ENCODE measurements at regions not wholly inside any gene's neighbourhood (a gene's known extent, or its start where the extent isn't known, plus 50 kb on each side); places are given as distances from the start of the nearest gene placed in this dataset.

DNA sequence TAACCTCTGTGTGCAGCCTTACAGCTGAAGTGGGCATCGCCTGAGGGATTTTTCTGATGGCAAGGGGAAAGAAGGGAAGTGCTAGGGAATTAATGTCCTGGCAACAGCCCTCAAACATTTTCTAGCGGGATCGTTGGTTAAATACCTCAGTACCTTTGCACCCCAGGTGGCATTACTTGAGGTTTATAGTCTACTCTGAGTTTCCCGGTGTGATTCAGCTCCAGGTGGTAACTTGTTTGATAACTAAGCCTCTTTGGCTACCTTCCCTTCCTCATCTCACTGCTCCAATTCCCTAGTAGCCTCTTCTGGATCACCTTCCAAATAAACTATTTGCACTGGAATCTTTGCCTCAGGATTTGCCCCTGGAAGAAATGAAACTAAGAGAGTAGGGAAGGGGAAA, 237.0 kb upstream of the SSTR1 start:
- TF ChIP-seq, protein P1, sequence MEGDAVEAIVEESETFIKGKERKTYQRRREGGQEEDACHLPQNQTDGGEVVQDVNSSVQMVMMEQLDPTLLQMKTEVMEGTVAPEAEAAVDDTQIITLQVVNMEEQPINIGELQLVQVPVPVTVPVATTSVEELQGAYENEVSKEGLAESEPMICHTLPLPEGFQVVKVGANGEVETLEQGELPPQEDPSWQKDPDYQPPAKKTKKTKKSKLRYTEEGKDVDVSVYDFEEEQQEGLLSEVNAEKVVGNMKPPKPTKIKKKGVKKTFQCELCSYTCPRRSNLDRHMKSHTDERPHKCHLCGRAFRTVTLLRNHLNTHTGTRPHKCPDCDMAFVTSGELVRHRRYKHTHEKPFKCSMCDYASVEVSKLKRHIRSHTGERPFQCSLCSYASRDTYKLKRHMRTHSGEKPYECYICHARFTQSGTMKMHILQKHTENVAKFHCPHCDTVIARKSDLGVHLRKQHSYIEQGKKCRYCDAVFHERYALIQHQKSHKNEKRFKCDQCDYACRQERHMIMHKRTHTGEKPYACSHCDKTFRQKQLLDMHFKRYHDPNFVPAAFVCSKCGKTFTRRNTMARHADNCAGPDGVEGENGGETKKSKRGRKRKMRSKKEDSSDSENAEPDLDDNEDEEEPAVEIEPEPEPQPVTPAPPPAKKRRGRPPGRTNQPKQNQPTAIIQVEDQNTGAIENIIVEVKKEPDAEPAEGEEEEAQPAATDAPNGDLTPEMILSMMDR (IDR thresholded peaks at IDR 0.05; ENCODE audit: extremely low read depth in 1 of 2, insufficient read depth in 1 of 2, low read depth in 1 of 2, low read length in 2 of 2): no peak
- TF ChIP-seq EZH2 (IDR thresholded peaks at IDR 0.05; ENCODE audit: borderline replicate concordance, low read depth, low read length, severe bottlenecking) (no peak), POLR2A (IDR thresholded peaks at IDR 0.05; ENCODE audit: low read depth, low read length) (no peak), JUN (IDR thresholded peaks at IDR 0.05; ENCODE audit: borderline replicate concordance, insufficient read depth, insufficient read length, low read depth) (no peak)

DNA sequence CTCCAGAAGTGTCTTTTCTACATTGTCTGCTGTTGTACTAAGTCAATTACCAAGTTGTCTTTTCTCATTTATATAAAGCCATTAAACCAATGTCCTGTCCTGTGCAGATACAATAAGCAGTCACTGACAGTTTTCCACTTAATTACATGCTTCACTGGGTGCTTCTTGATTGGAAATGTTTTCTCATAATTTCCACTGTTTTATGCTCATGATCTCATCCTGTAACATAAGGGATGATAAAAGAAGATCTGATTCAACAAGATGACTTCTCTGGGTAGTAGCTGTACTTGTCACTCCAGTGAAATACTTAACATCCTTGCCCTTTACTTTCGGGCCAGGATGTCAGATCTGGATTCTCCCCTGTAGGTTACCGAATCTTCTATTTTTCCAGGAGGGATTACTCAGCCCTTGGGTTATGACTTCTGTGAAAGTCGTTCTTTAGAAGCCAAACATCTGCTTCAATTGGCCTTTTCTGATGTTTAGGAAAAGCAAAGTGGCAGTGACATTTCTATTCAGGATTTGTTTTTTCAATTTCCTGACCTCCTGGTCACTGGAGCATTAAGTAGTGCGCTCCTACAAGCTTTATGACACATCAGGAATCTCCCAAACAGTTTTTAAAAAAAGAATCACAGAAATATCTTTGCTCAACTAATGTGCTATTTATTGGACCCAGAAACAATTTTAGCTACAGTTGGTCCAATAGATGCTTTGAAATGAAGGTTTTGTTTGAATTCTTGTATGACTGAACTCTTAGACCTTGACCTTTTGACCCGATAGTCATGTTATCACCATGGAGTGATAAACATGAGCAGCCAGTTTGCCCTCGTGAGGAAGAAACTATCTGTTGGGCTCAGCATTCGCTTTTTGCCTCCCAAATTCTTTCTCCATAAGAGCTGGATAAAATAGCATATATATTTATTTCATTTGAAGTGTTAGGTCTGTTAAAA, 234.5 kb upstream of the SSTR1 start:
- no peak for DNase-seq (ENCODE audit: low read depth, low spot score)
- intact Hi-C loops (cut with micrococcal nuclease) (no loop called here), dilution Hi-C loops (cut with MboI; ENCODE audit: extremely low pct_ligation_motif_present, low sequenced_read_pairs) (no loop called here)
- Histone ChIP-seq H3K9me3 (replicated peaks; ENCODE audit: control insufficient read depth, insufficient read depth, low read length) (no peaks in the 10 kb centered on the region), H3K9ac (replicated peaks; ENCODE audit: extremely low read depth, insufficient read depth, low read length) (no peak overlapping the region), H3K9me1 (replicated peaks; ENCODE audit: control insufficient read depth, extremely low read depth, insufficient read depth, low read length) (no peaks in the 10 kb centered on the region), H3K27me3 (ENCODE audit: control insufficient read depth in 2 of 2, insufficient read depth in 2 of 2, low read length in 2 of 2) (no peaks in the 10 kb centered on the region), H3K4me2 (ENCODE audit: insufficient read depth, low read length) (no peak overlapping the region), H3K27ac (ENCODE audit: insufficient read depth, low read depth, low read length) (no peak overlapping the region), H3K36me3 (ENCODE audit: control insufficient read depth in 2 of 2, extremely low read depth in 1 of 2, insufficient read depth in 2 of 2, low read length in 2 of 2) (no peaks in the 10 kb centered on the region), H2AFZ (ENCODE audit: low read depth, low read length) (no peak overlapping the region), H3K79me2 (ENCODE audit: control insufficient read depth, insufficient read depth, low read length) (no peaks in the 10 kb centered on the region), H3K4me1 (ENCODE audit: control insufficient read depth, extremely low read depth, insufficient read depth, low read length) (no peaks in the 10 kb centered on the region), H4K20me1 (replicated peaks; ENCODE audit: control insufficient read depth, extremely low read depth, insufficient read depth, low read length) (no peaks in the 10 kb centered on the region), H3K4me3 (replicated peaks in 1 of 3; ENCODE audit: insufficient read depth in 1 of 3, low read depth in 1 of 3, low read length in 3 of 3) (no peak overlapping the region)
- FAIRE-seq: no peak
- POLR2A ChIA-PET: no interaction called here
- TF ChIP-seq FOS (IDR thresholded peaks at IDR 0.05; ENCODE audit: borderline replicate concordance, insufficient read depth, low read length) (no peak), JUN (IDR thresholded peaks at IDR 0.05; ENCODE audit: borderline replicate concordance, insufficient read depth, insufficient read length, low read depth) (no peak), POLR2AphosphoS5 (IDR thresholded peaks at IDR 0.05; ENCODE audit: insufficient read depth, low read depth, low read length) (no peak), POLR2A (IDR thresholded peaks at IDR 0.05; ENCODE audit: low read depth, low read length) (no peak), MYC (IDR thresholded peaks at IDR 0.05; ENCODE audit: low read depth, low read length) (no peak), GATA2 (IDR thresholded peaks at IDR 0.05; ENCODE audit: insufficient read depth, insufficient read length, low read depth, low read length) (no peak), EZH2 (IDR thresholded peaks at IDR 0.05; ENCODE audit: borderline replicate concordance, low read depth, low read length, severe bottlenecking) (no peak)
- TF ChIP-seq, protein P2, sequence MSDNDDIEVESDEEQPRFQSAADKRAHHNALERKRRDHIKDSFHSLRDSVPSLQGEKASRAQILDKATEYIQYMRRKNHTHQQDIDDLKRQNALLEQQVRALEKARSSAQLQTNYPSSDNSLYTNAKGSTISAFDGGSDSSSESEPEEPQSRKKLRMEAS (IDR thresholded peaks at IDR 0.05; ENCODE audit: insufficient read depth, insufficient read length): no peak
- TF ChIP-seq, protein P1 (IDR thresholded peaks at IDR 0.05; ENCODE audit: extremely low read depth in 1 of 2, insufficient read depth in 1 of 2, low read depth in 1 of 2, low read length in 2 of 2): no peak
- no TSS peak for BruUV-seq (replicated peaks)
- CTCF ChIA-PET: no interaction called here

More for the DNA sequence above, 237.0 kb upstream of the SSTR1 start:
- BruUV-seq (replicated peaks): no TSS peak
- Histone ChIP-seq H3K9me3 (replicated peaks; ENCODE audit: control insufficient read depth, insufficient read depth, low read length) (no peaks in the 10 kb centered on the region), H3K36me3 (ENCODE audit: control insufficient read depth in 2 of 2, extremely low read depth in 1 of 2, insufficient read depth in 2 of 2, low read length in 2 of 2) (no peaks in the 10 kb centered on the region), H3K4me3 (replicated peaks in 1 of 3; ENCODE audit: insufficient read depth in 1 of 3, low read depth in 1 of 3, low read length in 3 of 3) (no peak overlapping the region), H3K4me2 (ENCODE audit: insufficient read depth, low read length) (no peak overlapping the region), H2AFZ (ENCODE audit: low read depth, low read length) (no peak overlapping the region), H3K9me1 (replicated peaks; ENCODE audit: control insufficient read depth, extremely low read depth, insufficient read depth, low read length) (no peaks in the 10 kb centered on the region), H4K20me1 (replicated peaks; ENCODE audit: control insufficient read depth, extremely low read depth, insufficient read depth, low read length) (no peaks in the 10 kb centered on the region), H3K27ac (ENCODE audit: insufficient read depth, low read depth, low read length) (no peak overlapping the region), H3K4me1 (ENCODE audit: control insufficient read depth, extremely low read depth, insufficient read depth, low read length) (no peaks in the 10 kb centered on the region), H3K9ac (replicated peaks; ENCODE audit: extremely low read depth, insufficient read depth, low read length) (no peak overlapping the region), H3K27me3 (ENCODE audit: control insufficient read depth in 2 of 2, insufficient read depth in 2 of 2, low read length in 2 of 2) (no peaks in the 10 kb centered on the region), H3K79me2 (ENCODE audit: control insufficient read depth, insufficient read depth, low read length) (no peaks in the 10 kb centered on the region)
- dilution Hi-C loops (cut with MboI; ENCODE audit: extremely low pct_ligation_motif_present, low sequenced_read_pairs) (no loop called here), intact Hi-C loops (cut with micrococcal nuclease) (no loop called here)
- ChIA-PET POLR2A (no interaction called here), CTCF (no interaction called here)
- no peak for DNase-seq (ENCODE audit: low read depth, low spot score)
- no peak for FAIRE-seq
